A549 (cell line): ENCODE measurements at regions not wholly inside any gene's neighbourhood (a gene's known extent, or its start where the extent isn't known, plus 50 kb on each side); places are given as distances from the start of the nearest gene placed in this dataset.

ENCODE experiments used
- ATAC-seq, 2 experiments: fragments of 200-7000 bp in 1 of 2; fragments of >200 bp in 1 of 2; cut with Nextera tagmentation in 1 of 2; cut with Tn5 transposase in 1 of 2; 3 replicates each; pipeline versions ENCODE4 v1.8.0 to v1.9.1; 2018 to 2020; ENCODE audit warnings: mild to moderate bottlenecking in 1 of 2, moderate library complexity in 1 of 2
- CTCF ChIA-PET: fragments of 300-600 bp; sonication (Branson Sonifier 250); formaldehyde crosslinking; extraction: SDS; loops from one replicate; lab custom pipeline; 2021; ENCODE audit warnings: antibody characterized with exemption, inconsistent platforms; lab: Yijun Ruan, JAX
- POLR2A ChIA-PET: fragments of 350-600 bp; formaldehyde crosslinking; extraction: SDS; loops from one replicate; lab custom pipeline; 2021; ENCODE audit warnings: antibody characterized with exemption, inconsistent platforms; lab: Yijun Ruan, JAX
- DNase-seq, 2 experiments: peaks; one replicate each; pipeline versions ENCODE4 v3.0.0 to v3.0.0-alpha.2; 2011 to 2016; ENCODE audit warnings: low read depth in 1 of 2, low spot score in 1 of 2
- FAIRE-seq: peaks from 2 replicates; lab custom pipeline; 2011; peaks lifted over from hg19 to GRCh38; lab: Jason Lieb, UNC
- H3K27ac ChIP-seq, 2 experiments: fragments of >200 bp; sonication (Bioruptor Twin); formaldehyde crosslinking; 3 replicates each; pipeline ENCODE4 v1.5.1; 2016 to 2017
- H3K4me1 ChIP-seq: fragments of >200 bp; sonication (Bioruptor Twin); formaldehyde crosslinking; 3 replicates; pipeline ENCODE4 v1.6.1; 2016
- H3K4me2 ChIP-seq: fragments of >200 bp; sonication (Bioruptor Twin); formaldehyde crosslinking; 3 replicates; pipeline ENCODE4 v1.6.1; 2016
- H3K4me3 ChIP-seq: fragments of >200 bp; sonication (Bioruptor Twin); formaldehyde crosslinking; 3 replicates; pipeline ENCODE4 v1.5.1; 2016
- H3K9me3 ChIP-seq: fragments of >200 bp; sonication (Bioruptor Twin); formaldehyde crosslinking; 3 replicates; pipeline ENCODE4 v1.6.1; 2016
- E2F6 ChIP-seq: IDR thresholded peaks from 2 replicates; pipeline ENCODE4 v1.6.1; 2012; ENCODE audit warnings: low read depth, borderline replicate concordance
- FOSL2 ChIP-seq, 2 experiments: fragments of 450-650 bp in 1 of 2; fragments of >200 bp in 1 of 2; sonication (Bioruptor Twin) in 1 of 2; formaldehyde crosslinking; IDR thresholded peaks; 2 replicates each; pipeline versions ENCODE4 v1.5.0 to v1.6.1; 2016 to 2020; ENCODE audit warnings: mild to moderate bottlenecking in 1 of 2, moderate library complexity in 1 of 2
- FOXS1 ChIP-seq: fragments of 250-450 bp; sonication (Bioruptor Pico); IDR thresholded peaks from 2 replicates; pipeline ENCODE4 v1.5.0; 2020; ENCODE audit warnings: mild to moderate bottlenecking, moderate library complexity
- GATA3 ChIP-seq: IDR thresholded peaks from 2 replicates; pipeline ENCODE4 v1.6.1; 2012; ENCODE audit warnings: borderline replicate concordance
- HDAC2 ChIP-seq: fragments of 200-600 bp; sonication (generic); IDR thresholded peaks from 2 replicates; pipeline ENCODE4 v1.6.1; 2016
- HEYL ChIP-seq: fragments of 250-450 bp; sonication (Bioruptor Pico); IDR thresholded peaks from 2 replicates; pipeline ENCODE4 v1.8.0; 2021; ENCODE audit warnings: mild to moderate bottlenecking, moderate library complexity
- HMGXB4 ChIP-seq: fragments of 250-450 bp; sonication (Bioruptor Pico); IDR thresholded peaks from 2 replicates; pipeline ENCODE4 v1.5.0; 2021; ENCODE audit warnings: mild to moderate bottlenecking, moderate library complexity, borderline replicate concordance
- HOXB13 ChIP-seq: fragments of 250-450 bp; sonication (Bioruptor Pico); IDR thresholded peaks from 2 replicates; pipeline ENCODE4 v1.5.0; 2020; ENCODE audit warnings: low read depth, mild to moderate bottlenecking, moderate library complexity
- HOXB5 ChIP-seq: fragments of 250-450 bp; sonication (Bioruptor Pico); IDR thresholded peaks from 2 replicates; pipeline ENCODE4 v1.5.0; 2020; ENCODE audit warnings: mild to moderate bottlenecking, moderate library complexity
- JUNB ChIP-seq: fragments of >200 bp; sonication (Bioruptor Twin); formaldehyde crosslinking; IDR thresholded peaks from 2 replicates; pipeline ENCODE4 v1.6.1; 2016
- MAFK ChIP-seq: fragments of 450-650 bp; IDR thresholded peaks from 2 replicates; pipeline ENCODE4 v1.6.1; 2014; ENCODE audit not compliant: partially characterized antibody
- MAX ChIP-seq: IDR thresholded peaks from 2 replicates; pipeline ENCODE4 v1.6.1; 2012
- NR3C1 ChIP-seq: fragments of >200 bp; sonication (Bioruptor Twin); formaldehyde crosslinking; IDR thresholded peaks from 3 replicates; pipeline ENCODE4 v1.6.1; 2017
- PBX3 ChIP-seq: IDR thresholded peaks from 2 replicates; pipeline ENCODE4 v1.6.1; 2012
- RFX5 ChIP-seq: fragments of 450-650 bp; IDR thresholded peaks from 2 replicates; pipeline ENCODE4 v1.7.1; 2014; ENCODE audit warnings: antibody characterized with exemption, mild to moderate bottlenecking, moderate library complexity
- SREBF2 ChIP-seq: fragments of 450-650 bp; IDR thresholded peaks from 2 replicates; pipeline ENCODE4 v1.6.1; 2014; ENCODE audit warnings: mild to moderate bottlenecking, moderate library complexity
- USF2 ChIP-seq: fragments of 450-650 bp; IDR thresholded peaks from 2 replicates; pipeline ENCODE4 v1.6.1; 2014; ENCODE audit warnings: antibody characterized with exemption
- ZC3H11A ChIP-seq: fragments of 450-650 bp; IDR thresholded peaks from 2 replicates; pipeline ENCODE4 v1.6.1; 2014; ENCODE audit warnings: antibody characterized with exemption, mild to moderate bottlenecking
- ZNF302 ChIP-seq: fragments of 250-450 bp; sonication (Bioruptor Pico); IDR thresholded peaks from 2 replicates; pipeline ENCODE4 v1.9.0; 2021; ENCODE audit warnings: inconsistent platforms, mild to moderate bottlenecking, moderate library complexity
- WGBS: methylation state at CpG from one replicate; pipeline ENCODE4 v1.1.6; 2017; ENCODE audit errors: missing lambda C conversion rate; 5-methylcytosine and 5-hydroxymethylcytosine counted together
- TF ChIP-seq, protein P1 (sequence below): fragments of 200-600 bp; sonication (generic); IDR thresholded peaks from 2 replicates; pipeline ENCODE4 v1.6.1; 2016; ENCODE audit warnings: antibody characterized with exemption, mild to moderate bottlenecking, moderate library complexity

- TF ChIP-seq USF2 = no peak
- no peak for TF ChIP-seq NR3C1
- no peak for TF ChIP-seq HOXB5
- no peak for TF ChIP-seq HMGXB4 (CRISPR knock-in tag)
- TF ChIP-seq GATA3 = no peak
- TF ChIP-seq MAFK = no peak
- TF ChIP-seq, protein P1, sequence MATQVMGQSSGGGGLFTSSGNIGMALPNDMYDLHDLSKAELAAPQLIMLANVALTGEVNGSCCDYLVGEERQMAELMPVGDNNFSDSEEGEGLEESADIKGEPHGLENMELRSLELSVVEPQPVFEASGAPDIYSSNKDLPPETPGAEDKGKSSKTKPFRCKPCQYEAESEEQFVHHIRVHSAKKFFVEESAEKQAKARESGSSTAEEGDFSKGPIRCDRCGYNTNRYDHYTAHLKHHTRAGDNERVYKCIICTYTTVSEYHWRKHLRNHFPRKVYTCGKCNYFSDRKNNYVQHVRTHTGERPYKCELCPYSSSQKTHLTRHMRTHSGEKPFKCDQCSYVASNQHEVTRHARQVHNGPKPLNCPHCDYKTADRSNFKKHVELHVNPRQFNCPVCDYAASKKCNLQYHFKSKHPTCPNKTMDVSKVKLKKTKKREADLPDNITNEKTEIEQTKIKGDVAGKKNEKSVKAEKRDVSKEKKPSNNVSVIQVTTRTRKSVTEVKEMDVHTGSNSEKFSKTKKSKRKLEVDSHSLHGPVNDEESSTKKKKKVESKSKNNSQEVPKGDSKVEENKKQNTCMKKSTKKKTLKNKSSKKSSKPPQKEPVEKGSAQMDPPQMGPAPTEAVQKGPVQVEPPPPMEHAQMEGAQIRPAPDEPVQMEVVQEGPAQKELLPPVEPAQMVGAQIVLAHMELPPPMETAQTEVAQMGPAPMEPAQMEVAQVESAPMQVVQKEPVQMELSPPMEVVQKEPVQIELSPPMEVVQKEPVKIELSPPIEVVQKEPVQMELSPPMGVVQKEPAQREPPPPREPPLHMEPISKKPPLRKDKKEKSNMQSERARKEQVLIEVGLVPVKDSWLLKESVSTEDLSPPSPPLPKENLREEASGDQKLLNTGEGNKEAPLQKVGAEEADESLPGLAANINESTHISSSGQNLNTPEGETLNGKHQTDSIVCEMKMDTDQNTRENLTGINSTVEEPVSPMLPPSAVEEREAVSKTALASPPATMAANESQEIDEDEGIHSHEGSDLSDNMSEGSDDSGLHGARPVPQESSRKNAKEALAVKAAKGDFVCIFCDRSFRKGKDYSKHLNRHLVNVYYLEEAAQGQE = no peak
Observed at GRCh38 chr13:39249982-39250381, 211.7 kb downstream of the NHLRC3 start (continued).

DNA sequence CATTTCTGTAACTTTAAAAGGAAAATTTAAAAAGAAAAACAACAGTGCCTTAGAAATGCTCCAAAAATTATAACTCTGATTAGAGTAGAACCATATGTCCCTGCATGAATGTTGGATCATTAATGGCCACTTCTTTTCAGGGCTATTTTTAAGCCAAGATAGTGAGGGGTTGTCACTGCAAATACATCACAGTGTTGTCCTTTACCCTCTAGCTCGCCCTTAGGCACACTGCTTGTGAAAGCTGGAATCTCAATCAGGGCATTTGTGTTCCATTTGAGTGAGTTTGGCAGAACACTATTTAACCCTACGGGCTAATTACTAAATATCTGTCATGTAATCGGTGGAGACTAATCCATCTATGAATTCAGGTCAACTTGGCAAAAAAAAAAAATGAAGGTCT, 212.2 kb downstream of the NHLRC3 start:
- 0% methylated on average over 3 of the region's 3 CpGs for WGBS
- no peak for ATAC-seq
- H3K4me1 ChIP-seq = no peaks in the 10 kb centered on the region
- no peak overlapping the region for H3K4me3 ChIP-seq
- FAIRE-seq = no peak
- TF ChIP-seq SREBF2 (no peak), ZC3H11A (no peak), JUNB (no peak), HEYL (CRISPR knock-in tag) (no peak), RFX5 (no peak), FOSL2 (IDR thresholded peaks at IDR 0.05) (no peak), FOSL2 (CRISPR knock-in tag; IDR thresholded peaks at IDR 0.05) (no peak), ZNF302 (no peak), HOXB13 (CRISPR knock-in tag) (no peak), FOXS1 (CRISPR knock-in tag) (no peak), HDAC2 (no peak), E2F6 (no peak), MAX (no peak), PBX3 (no peak)
- H3K27ac ChIP-seq = no peak overlapping the region
- ChIA-PET CTCF (no interaction called here), POLR2A (no interaction called here)
- H3K4me2 ChIP-seq = no peak overlapping the region
- no peaks in the 10 kb centered on the region for H3K9me3 ChIP-seq
- no peak for DNase-seq
